ENCODE measurements at regions not wholly inside any gene's neighbourhood (a gene's known extent, or its start where the extent isn't known, plus 50 kb on each side); places are given as distances from the start of the nearest gene placed in this dataset.

DNA sequence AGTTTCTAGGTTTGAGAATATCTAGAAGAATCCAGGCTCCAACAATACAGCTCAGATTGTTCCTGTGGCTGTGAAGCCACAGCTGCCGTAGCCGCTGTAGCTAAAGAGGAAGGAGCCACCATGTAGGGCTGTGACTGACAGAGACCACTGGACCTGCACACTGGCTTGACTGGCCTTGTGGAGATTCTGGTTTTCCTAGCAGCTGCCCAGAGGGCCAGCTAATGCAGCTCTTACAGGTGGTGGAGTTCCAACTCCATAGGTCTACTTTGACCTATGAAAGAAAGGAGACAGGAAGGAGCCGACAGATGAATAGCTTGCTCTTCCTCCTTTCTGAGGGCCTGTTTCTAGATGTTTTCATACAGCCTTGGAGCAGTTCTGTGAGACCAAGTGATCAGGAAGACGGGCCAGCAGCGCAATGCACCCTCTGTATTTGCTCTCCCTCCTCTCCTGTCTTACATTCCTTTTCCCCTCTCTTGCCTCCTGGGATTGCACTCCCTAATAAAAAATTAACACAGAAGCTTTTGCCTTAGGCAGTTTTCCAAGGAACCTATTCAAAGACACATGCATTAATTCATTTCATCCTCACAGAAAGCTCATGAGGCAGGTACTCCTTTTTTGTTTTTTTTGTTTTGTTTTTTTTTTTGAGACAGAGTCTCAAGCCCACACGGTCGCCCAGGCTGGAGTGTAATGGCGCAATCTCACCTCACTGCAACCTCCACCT is 51.8 kb upstream of the MYB start:
- Mint-ChIP-seq H3K27ac (peak overlapping the region in 1 of 3 experiments; percentile 34), H3K4me3 (no peak overlapping the region), H3K9me3 (no peaks in the 10 kb centered on the region), H3K36me3 (ENCODE audit: low read depth) (no peaks in the 10 kb centered on the region), H3K27me3 (ENCODE audit: low read depth) (no peaks in the 10 kb centered on the region), H3K4me1 (no peaks in the 10 kb centered on the region)
- TF ChIP-seq, protein P1, sequence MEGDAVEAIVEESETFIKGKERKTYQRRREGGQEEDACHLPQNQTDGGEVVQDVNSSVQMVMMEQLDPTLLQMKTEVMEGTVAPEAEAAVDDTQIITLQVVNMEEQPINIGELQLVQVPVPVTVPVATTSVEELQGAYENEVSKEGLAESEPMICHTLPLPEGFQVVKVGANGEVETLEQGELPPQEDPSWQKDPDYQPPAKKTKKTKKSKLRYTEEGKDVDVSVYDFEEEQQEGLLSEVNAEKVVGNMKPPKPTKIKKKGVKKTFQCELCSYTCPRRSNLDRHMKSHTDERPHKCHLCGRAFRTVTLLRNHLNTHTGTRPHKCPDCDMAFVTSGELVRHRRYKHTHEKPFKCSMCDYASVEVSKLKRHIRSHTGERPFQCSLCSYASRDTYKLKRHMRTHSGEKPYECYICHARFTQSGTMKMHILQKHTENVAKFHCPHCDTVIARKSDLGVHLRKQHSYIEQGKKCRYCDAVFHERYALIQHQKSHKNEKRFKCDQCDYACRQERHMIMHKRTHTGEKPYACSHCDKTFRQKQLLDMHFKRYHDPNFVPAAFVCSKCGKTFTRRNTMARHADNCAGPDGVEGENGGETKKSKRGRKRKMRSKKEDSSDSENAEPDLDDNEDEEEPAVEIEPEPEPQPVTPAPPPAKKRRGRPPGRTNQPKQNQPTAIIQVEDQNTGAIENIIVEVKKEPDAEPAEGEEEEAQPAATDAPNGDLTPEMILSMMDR (IDR thresholded peaks at IDR 0.05; ENCODE audit: unreplicated experiment in 3 of 3), result no peak

DNA sequence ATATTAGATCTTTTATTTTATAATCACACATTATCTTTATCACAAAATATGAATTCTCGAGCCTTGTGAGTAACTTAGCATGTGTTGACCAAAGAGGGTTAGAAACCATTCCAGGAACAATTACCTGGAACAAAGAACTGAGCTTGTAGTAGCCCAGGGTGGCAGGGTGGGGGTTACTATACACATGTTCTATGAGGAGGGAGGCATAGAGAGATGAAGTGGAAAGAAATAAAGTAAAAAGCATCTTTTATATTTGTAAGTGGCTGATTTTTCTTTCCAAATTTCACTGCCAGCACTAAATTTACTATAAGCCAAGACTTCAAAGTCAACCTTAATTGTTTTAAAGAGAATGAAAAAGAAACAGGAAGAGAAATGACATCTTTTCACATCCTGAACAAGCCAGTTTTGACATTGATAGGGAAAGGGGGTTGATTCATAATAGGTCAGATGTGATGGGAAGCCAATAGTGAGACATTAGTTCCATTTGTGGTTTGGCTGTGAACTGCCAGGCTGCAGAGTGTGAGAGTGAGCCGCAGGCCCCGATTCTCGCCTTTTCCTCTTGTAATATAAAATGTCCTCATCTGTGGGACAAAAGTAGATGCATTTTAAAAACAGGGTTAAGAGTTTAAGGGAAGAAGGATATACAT is 52.7 kb upstream of the MYB start:
- Mint-ChIP-seq H3K4me1 (no peaks in the 10 kb centered on the region), H3K36me3 (ENCODE audit: low read depth) (no peaks in the 10 kb centered on the region), H3K4me3 (no peak overlapping the region), H3K27ac (no peak overlapping the region), H3K9me3 (no peaks in the 10 kb centered on the region), H3K27me3 (ENCODE audit: low read depth) (no peaks in the 10 kb centered on the region)
- TF ChIP-seq, protein P1 (IDR thresholded peaks at IDR 0.05; ENCODE audit: unreplicated experiment in 3 of 3), result no peak

DNA sequence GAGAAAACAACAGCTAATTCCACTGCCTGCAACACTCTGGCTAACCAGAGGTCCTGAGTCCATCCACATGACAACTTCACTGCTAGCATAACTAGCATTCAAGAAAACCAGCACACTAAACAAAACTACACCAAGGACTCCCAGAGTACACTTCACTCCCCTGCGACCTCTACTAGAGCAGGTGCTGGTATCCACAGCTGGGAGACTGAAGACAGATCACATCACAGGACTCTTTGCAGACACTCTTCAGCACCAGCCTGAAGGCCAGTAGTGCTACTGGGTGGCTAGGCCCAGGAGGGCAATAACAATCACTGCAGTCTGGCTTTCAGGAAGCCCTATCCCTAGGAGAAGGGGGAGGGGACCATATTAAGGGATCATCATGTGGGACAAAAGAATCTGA is 54.4 kb upstream of the MYB start:
- H3K4me1 Mint-ChIP-seq, result no peaks in the 10 kb centered on the region
- no peak overlapping the region for H3K27ac Mint-ChIP-seq
- no peaks in the 10 kb centered on the region for H3K27me3 Mint-ChIP-seq (ENCODE audit: low read depth)
- no peaks in the 10 kb centered on the region for H3K9me3 Mint-ChIP-seq
- no peaks in the 10 kb centered on the region for H3K36me3 Mint-ChIP-seq (ENCODE audit: low read depth)
- H3K4me3 Mint-ChIP-seq, result no peak overlapping the region
- TF ChIP-seq, protein P1 (IDR thresholded peaks at IDR 0.05; ENCODE audit: unreplicated experiment in 3 of 3), result no peak

DNA sequence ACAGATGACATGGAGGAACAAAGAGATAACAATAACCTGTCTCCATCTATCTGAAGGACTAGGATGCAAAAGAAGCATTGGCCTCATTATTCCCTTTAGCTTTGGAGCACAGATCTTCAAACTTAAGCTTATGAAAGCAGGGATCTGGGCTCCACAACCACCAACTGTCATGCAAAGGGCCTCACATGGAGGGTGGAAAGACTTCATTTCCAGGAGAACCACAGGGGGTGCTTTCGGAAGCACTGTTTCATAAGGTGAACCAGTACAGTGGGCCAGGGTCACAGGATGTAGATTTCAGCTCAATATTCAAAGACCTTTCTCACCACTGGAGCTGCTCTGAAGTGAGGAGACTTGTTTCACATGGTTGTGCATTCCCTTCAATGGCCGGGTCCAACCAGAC is 55.1 kb upstream of the MYB start:
- Mint-ChIP-seq H3K27ac (no peak overlapping the region), H3K36me3 (ENCODE audit: low read depth) (no peaks in the 10 kb centered on the region), H3K9me3 (no peaks in the 10 kb centered on the region), H3K4me3 (no peak overlapping the region), H3K27me3 (ENCODE audit: low read depth) (no peaks in the 10 kb centered on the region), H3K4me1 (no peaks in the 10 kb centered on the region)
- TF ChIP-seq, protein P1 (IDR thresholded peaks at IDR 0.05; ENCODE audit: unreplicated experiment in 3 of 3), result no peak

DNA sequence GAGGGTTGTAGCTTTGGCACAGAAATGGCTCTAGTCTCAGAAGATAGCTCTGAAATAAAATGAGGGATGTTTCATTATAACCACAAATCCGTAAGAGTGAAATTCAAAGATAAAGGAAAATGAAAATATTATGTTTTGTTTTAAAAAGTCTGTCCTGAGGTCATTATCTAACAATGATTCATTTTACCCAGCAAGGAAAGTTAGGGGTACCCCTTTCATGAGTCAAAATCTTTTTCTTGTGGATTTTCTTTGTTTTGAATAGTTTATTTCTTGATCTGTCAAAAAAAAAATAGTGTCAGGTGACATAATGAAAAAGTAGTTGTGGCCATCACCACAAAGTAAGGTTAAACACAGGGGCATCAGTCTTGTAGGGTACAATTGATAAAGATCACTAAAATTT is 59.7 kb upstream of the MYB start:
- no peaks in the 10 kb centered on the region for H3K9me3 Mint-ChIP-seq
- H3K4me3 Mint-ChIP-seq, result no peak overlapping the region
- no peaks in the 10 kb centered on the region for H3K36me3 Mint-ChIP-seq (ENCODE audit: low read depth)
- H3K4me1 Mint-ChIP-seq, result no peaks in the 10 kb centered on the region
- TF ChIP-seq, protein P1 (IDR thresholded peaks at IDR 0.05; ENCODE audit: unreplicated experiment in 3 of 3), result no peak
- H3K27ac Mint-ChIP-seq, result no peak overlapping the region
- no peaks in the 10 kb centered on the region for H3K27me3 Mint-ChIP-seq (ENCODE audit: low read depth)

Measured in nephron (organoid).